ENCODE measurements at regions not wholly inside any gene's neighbourhood (a gene's known extent, or its start where the extent isn't known, plus 50 kb on each side); places are given as distances from the start of the nearest gene placed in this dataset.

DNA sequence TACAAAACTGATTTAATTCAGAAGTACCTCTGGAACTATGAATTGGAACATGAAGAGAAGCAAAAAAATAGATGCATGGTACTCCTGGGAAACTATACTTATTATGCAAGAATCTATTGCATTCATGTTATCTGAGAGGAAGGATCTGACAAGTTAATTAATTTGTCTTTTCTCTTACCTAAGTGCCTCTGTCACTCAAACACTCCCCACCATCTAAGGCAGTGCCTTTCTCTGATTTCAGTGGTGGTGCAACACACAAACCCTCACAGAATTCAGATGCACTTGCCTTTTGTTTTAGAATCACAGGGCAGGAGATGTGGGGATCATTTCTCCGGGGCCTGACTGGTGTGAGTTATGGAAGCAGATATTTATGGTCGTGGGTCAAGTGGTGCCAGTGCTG, 52.5 kb upstream of the C9orf72 start:
- DNase-seq (ENCODE audit: low spot score): no peak

DNA sequence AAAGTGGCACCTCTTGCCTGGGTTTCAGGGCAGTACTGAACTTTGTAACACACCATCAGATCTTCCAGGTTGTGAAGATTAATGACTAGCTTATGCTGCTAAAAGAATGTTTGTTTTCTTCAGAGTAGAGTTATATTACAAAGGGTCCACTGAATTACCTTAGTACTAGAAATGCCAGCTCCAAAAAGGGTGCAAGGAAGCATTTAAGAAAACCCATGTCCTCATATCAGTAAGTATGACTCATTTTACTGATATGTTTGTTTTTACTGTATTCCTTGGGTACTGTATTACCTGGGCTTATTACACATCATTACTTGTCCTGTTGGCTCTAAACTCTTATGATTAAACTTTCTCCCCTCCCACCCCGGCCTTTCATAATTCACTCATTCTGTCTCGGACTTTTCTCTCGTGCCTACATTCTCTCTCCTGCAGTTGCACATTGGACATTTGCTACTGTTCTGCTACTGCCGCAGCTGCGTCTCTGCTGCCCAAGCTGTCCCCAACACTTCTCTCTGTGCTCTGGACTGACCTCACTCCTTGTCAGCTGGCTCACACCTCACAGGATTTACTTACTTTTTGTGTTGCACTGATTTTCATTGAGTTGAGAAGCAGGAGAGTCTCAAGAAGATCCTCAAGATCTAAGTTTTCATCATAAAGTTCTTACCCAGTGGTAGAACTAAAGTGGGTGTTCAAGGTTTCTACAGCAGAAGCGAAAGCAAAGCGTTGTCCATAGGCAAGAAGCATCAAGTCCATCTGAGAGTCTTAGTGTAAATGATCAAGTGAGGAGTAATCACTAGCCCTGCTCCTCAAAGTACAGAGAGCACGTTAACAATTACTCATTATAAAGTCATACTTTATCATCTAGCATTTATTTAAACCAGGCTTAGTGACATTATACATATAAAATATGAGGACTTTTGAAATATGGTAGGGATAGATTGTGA, 53.2 kb upstream of the C9orf72 start:
- no peak for DNase-seq (ENCODE audit: low spot score)

DNA sequence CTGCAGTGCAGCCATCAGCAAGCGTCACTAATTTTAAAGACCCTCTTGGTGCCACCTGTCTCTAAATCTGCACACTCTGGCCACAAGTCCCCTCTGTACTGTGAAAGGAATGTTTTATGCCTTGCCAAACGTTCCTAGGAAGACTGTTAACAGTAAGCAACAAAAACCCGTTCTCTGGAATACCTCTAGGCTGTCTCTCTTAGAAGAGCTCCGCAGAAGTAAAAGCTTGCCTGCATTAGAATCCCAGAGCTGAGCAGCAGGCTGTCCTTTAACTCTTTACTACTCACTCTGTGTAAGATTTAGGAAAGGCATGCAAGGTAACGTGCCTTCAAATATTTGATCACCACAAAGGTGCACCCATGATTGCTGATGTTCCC, 53.9 kb upstream of the C9orf72 start:
- DNase-seq (ENCODE audit: low spot score): no peak

DNA sequence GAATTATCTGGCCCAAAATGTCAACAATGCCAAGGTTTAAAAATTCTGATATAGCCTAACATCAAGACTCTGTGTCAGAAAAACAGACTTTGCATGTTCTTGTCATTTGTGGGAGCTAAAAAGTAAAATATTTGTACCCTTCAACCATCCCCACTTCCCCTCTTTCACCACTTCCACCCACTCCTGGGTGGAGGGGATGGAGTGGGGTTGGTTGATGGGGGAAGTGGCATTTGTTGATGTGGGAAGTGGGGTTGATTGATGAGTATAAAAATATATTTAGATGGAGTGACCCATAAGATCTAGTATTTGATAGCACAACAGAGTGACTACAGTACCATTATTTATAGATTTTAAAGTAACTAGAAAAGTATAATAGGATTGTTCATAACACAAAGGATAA, 55.0 kb upstream of the C9orf72 start:
- DNase-seq (ENCODE audit: low spot score): no peak

DNA sequence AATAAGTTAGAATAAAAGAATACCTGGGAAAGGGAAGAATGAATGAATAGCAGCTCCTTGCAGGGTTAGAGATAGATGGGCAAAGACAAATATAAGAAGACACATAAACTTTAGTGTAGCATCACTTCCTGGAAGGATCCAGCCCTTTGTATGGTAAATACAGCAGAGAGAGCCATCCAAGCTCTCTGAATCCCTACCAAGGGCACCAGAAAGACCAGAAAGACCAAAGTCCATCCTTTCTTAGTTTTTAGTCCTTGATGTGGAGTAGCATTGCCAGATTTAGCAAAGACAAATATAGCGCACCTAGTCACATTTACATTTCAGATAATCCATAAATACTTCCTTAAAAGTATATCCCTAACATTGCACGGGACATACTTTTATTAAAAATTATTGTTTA, 56.1 kb upstream of the C9orf72 start:
- DNase-seq (ENCODE audit: low spot score): no peak

DNA sequence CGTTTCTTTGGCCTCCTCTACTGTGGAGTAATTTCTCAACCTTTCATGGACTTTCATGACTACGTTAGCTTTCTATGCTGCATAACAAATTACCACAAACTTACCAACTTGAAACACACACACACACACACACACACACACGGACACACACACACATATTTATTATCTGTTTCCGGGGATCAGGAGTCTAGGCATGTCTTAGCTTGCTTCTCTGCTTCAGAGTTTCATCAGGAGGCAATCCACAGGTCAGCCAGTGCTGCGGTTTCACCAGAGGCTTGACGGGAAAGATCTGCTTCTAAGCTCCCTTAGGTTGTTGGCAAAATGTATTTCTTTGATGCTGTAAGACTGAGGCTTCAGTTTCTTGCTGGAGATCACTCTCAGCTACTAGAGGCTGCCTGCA, 59.0 kb upstream of the C9orf72 start:
- DNase-seq (ENCODE audit: low spot score): no peak

DNA sequence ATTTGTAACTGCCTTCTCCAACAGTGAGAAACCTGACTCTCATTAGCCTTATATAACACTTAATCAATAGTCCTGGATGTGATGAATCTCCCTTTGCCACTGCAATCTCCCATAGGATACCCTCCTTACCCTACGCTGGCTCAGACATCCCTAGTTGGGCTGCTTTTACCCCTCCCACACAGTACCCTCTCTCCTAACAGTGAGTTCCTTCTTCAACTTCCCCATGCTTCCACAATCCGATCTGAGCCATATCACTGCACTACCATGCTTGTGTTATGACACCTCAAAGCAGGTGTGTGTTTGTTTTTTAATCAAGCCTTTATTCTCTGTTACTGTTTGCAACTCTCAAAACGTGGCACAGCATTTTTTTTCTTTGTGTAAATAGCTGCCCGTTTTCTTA, 60.5 kb upstream of the C9orf72 start:
- no peak for DNase-seq (ENCODE audit: low spot score)

DNA sequence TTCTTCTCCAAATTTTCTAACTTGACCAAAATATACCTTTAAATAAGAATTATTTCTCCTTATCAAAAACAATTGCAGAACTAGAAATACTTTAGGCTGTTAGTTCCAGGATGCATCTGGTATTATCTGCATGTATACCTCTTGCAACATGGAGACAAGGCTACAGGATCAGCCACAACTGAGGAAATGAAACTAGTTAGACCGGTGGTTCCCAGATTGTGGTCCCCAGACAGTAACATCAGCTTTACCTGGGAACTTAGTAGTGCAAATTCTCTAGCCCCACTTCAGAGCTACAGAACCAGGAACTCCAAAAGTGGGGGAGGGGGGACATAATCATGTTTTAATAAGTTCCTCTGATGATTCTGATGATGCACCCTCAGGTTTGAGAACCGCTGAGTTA, 61.6 kb upstream of the C9orf72 start:
- no peak for DNase-seq (ENCODE audit: low spot score)

DNA sequence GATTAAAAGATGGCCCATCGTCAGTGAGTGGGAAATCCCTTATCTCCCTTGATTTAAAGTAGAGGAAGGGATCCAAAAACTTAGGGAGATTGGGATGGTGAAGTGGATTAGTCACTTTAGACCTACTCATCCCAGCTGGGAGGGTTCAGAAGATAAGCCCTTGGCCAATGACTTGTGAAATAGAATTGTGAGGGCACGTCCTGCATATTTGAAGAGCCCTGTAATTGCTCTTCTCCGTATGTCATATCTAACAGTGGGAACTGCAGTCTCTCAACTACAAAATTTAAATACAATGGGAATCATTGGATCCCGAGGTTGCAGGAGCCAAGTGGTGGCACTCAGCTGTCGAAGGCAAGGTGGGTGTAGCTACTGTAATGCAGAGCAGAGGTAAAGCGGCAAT, 65.4 kb upstream of the C9orf72 start:
- DNase-seq (ENCODE audit: low spot score): no peak

DNA sequence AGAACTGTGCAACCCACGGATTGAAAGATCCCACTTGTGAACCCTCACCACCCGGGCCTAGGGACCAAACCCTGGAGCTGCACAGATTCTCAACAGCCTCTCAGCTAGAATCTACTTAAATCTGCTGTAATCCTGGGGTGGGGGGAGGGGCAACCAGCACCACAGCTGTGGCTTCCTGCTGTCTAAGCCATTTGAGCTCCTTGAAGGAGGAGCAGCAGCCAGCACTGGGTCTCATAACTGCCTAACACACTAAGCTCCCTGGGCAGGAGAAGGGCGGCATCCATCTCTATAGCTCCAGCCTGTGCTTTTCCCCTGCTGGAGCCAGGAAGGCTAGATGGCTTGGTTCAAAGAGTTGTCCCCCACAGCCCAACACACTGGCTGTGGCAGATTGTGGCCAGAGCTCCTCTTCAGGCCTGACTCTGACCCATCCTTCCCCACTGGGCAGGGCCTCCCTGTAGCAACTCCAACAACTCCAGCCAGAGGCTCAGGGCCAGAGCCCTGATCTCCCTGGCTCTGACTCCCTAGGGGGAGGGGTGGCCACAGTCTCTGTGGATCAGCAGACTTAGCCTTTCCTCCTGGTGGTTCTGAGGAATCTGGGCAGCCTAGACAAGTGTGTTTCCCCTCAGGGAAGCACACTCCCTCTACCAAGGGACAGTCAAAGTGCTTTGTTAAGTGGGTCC, 72.0 kb upstream of the C9orf72 start:
- peak; percentile 60 for DNase-seq (ENCODE audit: low spot score)

DNA sequence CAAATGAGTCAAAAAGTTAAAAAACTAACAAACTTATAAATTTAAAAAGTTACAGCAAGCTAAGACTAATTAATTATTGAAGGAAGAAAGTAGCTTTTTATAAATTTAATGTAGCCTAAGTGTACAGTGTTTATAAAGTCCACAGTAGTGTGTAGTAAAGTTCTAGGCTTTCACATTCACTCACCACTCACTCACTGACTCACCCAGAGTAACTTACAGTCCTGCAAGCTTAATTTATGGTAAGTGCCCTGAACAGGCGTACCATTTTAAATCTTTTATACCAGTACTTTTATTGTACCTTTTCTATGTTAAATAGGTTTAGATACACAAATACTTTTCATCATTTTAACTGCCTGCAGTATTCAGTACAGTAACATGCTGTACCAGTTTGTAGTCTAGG, 80.0 kb upstream of the C9orf72 start:
- no peak for DNase-seq (ENCODE audit: low spot score)

DNA sequence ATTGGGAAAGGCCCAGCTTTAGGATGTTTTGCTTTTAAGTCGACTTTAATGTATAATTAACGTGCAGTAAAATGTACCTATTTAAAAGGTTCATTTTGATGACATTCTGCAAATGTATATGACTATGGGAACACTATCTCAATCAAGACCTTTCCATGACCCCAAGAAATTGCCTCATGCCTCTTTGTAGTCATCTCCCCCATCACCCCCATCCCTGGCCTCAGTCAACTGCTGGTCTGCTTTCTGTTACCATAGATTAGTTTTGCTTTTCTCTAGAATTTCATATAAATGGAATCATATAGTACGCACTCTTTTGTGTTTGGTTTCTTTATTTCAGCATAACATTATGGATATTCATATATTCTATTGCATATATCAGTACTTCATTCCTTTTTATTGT, 80.7 kb upstream of the C9orf72 start:
- no peak for DNase-seq (ENCODE audit: low spot score)

DNA sequence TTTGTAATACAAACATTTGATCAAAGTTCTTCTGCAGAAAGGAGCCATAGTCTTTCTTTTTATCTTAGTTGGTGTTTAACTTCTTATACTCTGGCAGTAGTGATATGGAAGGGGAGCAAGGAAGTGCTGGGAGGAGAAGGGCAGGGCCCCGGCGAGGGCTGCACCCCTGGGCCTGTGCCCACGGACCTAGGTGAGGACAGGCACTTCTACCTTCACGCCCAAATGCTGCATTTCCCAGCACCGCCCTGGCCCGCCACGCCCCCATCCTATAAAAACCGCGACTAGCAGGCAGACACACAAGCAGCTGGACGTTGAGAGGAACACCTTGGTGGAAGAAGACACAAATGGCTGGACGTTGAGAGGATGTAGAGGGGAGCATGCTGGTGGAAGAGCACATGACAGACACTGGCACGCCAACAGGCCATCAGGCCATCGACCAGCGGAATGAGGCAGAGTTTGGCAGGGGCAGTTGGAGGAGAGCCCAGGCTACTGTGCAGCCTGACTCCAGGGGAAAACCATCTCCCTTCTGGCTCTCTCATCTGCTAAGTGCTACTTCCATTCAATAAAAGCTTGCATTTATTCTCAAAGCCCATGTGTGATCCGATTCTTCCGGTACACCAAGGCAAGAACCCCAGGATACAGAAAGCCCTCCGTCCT, 81.5 kb upstream of the C9orf72 start:
- DNase-seq (ENCODE audit: low spot score): no peak

DNA sequence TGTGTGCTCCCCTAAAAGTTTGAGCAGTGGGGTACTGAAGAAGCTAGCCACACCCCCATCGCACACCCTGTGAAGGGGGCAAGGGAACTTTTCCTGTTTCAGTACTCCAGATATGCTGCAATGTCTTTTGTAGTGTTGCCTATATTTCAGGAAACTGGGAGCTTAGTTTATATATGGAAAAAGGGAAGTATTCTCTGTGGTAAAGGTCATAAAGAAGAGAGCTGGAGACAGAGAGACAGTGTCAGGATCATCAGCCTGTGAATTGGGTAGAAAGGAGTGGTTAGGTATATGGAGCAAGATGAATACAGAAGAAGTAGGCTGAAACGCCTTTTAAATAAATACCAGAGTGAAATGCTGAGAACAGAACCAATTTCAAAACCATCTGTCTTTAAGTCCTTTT, 82.2 kb upstream of the C9orf72 start:
- no peak for DNase-seq (ENCODE audit: low spot score)

DNA sequence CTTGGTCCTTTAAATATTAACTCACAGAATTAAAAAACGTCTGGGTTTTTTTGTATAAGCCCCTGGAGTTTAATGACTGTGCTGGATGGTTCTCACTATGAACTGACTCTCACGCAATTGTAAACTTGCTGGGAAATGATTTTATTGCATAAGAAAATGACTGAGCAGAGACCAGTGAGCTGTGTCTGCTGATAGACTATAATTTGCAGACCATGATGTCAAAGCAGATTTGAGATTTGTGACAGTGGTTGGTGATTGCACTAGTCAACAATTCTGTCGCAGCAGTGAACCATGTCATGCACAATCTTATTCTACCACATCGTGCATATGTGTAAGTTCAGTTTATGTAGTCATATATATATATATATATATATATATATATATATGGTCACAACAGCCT, 85.7 kb upstream of the C9orf72 start:
- DNase-seq (ENCODE audit: low spot score): no peak

DNA sequence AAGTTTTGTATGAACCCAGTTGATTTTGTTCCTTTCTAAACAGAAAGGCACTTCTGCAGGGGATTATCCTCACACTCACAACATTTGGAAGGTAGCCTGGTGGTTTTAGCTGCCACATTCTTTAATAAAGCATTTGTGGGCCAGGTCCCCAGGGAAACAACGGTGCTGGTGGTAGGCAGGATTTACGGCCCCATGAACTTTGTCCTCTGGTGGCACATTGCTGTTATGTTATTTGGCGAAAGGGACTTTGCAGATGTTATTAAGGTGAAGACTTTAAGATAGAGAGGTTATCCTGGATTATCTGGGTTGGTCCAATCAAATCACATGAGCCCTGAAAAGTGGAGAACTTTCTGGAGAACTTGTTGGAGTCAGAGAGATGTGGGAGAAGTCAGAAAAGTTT, 86.3 kb upstream of the C9orf72 start:
- no peak for DNase-seq (ENCODE audit: low spot score)

DNA sequence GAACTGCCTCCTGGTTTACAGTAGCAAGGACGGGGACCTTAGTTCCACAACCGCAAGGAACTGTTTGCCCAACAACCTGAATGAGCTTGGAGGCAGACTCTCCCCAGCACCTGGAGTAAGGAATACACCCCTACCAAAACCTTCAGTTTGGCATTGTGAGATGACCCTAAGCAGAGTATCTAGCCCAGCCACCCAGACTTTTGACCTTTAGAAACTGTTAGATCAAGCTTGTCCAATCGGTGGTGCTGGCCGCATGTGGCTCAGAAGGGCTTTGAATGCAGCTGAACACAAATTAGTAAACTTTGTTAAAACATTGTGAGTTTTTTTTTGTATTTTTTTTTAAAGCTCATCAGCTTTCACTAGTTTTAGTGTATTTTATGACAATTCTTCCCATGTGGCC, 86.9 kb upstream of the C9orf72 start:
- no peak for DNase-seq (ENCODE audit: low spot score)

DNA sequence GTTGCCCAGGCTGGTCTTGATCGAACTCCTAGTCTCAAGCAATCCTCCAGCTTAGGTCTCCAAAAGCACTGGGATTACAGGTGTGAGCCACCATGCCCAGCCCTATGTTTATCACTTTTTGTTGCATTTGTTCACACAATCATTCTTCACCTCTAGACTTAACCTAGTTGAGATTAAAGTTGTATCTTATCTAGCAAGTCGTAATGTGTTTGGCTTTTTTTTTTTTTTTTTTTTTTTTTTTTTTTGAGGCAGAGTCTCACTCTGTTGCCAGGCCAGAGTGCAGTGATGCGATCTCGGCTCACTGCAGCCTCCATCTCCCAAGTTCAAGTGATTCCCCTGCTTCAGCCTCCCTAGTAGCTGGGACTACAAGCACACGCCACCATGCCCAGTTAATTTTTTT, 90.2 kb upstream of the C9orf72 start:
- no peak for DNase-seq (ENCODE audit: low spot score)

DNA sequence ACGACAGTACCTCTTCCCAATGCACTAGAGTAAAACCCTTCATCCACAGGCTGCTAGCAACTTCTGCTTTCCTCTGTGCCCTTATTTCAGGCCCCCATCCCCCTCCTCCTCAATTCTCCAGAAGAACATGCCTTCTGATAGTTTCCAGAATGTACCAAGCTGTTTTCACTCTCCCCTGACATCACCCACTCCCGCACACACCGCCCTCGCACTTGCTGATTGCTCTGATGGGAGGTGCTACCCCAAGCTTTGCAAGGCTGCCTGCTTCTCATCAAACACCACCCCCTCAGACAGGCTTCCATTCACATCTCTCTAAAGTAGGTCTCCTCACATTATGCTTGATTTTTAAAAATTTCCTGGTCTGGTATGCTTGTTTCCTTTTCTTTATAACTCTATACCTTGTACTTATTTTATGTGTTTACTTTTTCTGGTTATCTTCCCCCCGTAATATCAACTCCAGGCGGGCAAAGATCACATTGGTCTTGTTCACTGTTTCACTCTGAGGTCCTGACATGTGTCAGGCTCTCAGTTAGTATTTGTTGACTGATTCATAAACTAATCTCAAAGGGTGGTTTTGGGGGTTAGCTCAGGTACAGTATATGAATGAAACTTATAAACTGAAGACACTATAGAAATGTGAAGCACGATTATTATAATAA, 91.0 kb upstream of the C9orf72 start:
- DNase-seq (ENCODE audit: low spot score): no peak

DNA sequence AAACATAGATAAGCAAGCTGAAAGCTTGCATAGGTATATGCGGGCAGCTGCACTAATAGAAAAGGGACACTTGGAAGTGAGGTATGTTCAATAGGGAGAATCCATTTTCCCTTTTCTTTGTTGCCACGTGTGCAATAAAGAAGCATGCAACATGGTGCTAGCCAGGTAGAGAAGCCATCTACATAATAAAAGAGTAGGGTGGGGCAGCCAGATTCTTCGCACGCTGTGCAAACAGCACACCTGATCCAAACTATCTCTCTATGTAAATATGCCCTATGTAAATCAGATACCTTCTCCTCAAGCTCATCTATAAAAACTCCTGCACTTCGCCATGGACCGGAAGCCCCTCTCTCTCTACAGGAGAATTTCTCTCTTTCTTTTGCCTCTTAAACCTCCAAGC, 91.9 kb upstream of the C9orf72 start:
- DNase-seq (ENCODE audit: low spot score): no peak

DNA sequence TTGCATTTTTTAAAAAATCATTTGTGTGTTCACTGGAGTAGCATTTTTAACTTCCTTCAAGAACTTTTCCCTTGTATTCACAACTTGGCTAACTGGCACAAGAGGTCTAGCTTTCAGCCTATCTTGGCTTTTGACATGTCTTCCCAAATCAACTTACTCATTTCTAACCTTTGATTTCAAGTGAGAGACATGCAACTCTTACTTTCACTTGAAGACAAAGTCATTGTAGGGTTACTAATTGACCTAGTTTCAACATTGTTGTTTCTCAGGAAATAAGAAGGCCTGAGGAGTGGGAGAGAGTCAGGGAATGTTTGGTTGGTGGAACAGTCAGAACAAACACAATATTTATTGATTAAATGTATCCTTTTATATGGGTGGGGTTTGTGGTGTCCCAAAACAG, 95.0 kb upstream of the C9orf72 start:
- DNase-seq (ENCODE audit: low spot score): no peak

DNA sequence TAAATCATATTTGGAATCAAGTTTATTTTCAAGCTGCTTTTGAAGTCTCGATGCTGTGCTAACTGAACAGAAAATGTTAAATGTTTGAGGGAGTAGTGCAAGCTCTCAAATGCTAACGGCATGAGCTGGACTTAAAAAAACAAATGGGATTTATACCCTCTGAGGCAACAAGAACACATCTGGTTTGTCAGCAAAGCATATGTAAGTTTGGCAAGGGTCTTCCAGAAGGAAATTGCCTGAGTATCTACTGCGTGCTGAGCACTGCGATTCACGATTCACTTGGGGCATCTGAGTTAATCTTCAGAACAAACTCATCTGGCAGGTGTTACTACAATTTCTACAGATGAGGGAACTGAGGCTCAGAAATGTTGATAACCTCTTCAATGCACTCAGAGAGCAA, 98.4 kb upstream of the C9orf72 start:
- DNase-seq (ENCODE audit: low spot score): no peak

DNA sequence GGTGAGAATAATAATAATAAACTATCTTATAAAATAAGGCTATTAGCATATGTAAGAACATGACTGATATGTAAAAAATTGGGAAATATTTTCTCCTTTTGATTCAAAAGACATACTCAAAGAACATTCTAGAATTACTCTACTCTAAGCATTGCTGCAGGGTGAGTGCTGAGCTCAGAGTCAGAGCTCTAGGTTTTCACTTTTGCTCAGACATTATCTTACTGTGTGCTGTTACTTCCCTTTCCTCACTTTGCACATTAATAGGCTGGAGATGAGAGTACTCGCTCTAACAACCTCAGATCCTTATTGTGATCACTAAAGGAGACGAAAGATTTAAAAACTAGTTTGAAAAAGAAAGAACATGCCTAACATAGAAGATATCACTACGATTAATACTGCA, 99.4 kb upstream of the C9orf72 start:
- no peak for DNase-seq (ENCODE audit: low spot score)
